ENCODE measurements at regions not wholly inside any gene's neighbourhood (a gene's known extent, or its start where the extent isn't known, plus 50 kb on each side); places are given as distances from the start of the nearest gene placed in this dataset.

DNA sequence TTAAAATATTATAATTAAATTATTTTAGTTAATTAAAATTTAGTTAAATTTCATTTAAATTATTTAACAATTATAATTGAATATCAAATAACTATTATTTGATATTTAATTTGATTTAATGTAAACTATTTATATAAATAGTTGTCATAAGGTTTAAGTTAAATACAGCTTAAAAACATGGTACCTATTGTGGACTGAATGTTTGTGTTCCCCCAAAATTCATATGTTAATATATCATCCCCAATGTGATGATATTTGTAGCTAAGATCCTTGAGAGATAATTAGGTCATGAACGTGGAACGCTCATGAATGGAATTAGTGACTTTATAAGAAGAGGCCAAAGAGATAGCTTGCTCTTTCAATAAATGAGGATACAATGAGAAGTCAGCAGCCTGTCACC is 505.7 kb upstream of the LRATD1 start:
- no peaks in the 10 kb centered on the region for H3K36me3 ChIP-seq (ENCODE audit: control insufficient read depth, insufficient read depth, low read length)
- H3K27ac ChIP-seq (ENCODE audit: low read length): no peak overlapping the region
- TF ChIP-seq SIN3A (IDR thresholded peaks at IDR 0.05; ENCODE audit: borderline replicate concordance, insufficient read depth, low read depth, low read length): no peak
- no peak for TF ChIP-seq POLR2AphosphoS5 (IDR thresholded peaks at IDR 0.05; ENCODE audit: low read depth, low read length)
- TF ChIP-seq TCF7L2 (IDR thresholded peaks at IDR 0.05; ENCODE audit: low read depth, low read length): no peak
- TF ChIP-seq, protein P1, sequence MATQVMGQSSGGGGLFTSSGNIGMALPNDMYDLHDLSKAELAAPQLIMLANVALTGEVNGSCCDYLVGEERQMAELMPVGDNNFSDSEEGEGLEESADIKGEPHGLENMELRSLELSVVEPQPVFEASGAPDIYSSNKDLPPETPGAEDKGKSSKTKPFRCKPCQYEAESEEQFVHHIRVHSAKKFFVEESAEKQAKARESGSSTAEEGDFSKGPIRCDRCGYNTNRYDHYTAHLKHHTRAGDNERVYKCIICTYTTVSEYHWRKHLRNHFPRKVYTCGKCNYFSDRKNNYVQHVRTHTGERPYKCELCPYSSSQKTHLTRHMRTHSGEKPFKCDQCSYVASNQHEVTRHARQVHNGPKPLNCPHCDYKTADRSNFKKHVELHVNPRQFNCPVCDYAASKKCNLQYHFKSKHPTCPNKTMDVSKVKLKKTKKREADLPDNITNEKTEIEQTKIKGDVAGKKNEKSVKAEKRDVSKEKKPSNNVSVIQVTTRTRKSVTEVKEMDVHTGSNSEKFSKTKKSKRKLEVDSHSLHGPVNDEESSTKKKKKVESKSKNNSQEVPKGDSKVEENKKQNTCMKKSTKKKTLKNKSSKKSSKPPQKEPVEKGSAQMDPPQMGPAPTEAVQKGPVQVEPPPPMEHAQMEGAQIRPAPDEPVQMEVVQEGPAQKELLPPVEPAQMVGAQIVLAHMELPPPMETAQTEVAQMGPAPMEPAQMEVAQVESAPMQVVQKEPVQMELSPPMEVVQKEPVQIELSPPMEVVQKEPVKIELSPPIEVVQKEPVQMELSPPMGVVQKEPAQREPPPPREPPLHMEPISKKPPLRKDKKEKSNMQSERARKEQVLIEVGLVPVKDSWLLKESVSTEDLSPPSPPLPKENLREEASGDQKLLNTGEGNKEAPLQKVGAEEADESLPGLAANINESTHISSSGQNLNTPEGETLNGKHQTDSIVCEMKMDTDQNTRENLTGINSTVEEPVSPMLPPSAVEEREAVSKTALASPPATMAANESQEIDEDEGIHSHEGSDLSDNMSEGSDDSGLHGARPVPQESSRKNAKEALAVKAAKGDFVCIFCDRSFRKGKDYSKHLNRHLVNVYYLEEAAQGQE (IDR thresholded peaks at IDR 0.05; ENCODE audit: insufficient read depth in 1 of 2, low read depth in 2 of 2, low read length in 1 of 2): no peak
- TF ChIP-seq, protein P2, sequence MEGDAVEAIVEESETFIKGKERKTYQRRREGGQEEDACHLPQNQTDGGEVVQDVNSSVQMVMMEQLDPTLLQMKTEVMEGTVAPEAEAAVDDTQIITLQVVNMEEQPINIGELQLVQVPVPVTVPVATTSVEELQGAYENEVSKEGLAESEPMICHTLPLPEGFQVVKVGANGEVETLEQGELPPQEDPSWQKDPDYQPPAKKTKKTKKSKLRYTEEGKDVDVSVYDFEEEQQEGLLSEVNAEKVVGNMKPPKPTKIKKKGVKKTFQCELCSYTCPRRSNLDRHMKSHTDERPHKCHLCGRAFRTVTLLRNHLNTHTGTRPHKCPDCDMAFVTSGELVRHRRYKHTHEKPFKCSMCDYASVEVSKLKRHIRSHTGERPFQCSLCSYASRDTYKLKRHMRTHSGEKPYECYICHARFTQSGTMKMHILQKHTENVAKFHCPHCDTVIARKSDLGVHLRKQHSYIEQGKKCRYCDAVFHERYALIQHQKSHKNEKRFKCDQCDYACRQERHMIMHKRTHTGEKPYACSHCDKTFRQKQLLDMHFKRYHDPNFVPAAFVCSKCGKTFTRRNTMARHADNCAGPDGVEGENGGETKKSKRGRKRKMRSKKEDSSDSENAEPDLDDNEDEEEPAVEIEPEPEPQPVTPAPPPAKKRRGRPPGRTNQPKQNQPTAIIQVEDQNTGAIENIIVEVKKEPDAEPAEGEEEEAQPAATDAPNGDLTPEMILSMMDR (IDR thresholded peaks at IDR 0.05): no peak
- H3K9me3 ChIP-seq (ENCODE audit: control insufficient read depth, insufficient read depth, low read depth, low read length): no peaks in the 10 kb centered on the region
- BruUV-seq (replicated peaks): no TSS peak
- intact Hi-C loops (cut with micrococcal nuclease; ENCODE audit: unreplicated experiment) (no loop called here), in situ Hi-C loops (cut with HindIII; ENCODE audit: low pct_unique_long_range_greater_than_20kb, low sequenced_read_pairs) (no loop called here)
- H3K4me1 ChIP-seq (ENCODE audit: control insufficient read depth, insufficient read depth, low read length): no peaks in the 10 kb centered on the region
- ChIA-PET CTCF (interaction anchor here (0.6 kb wide), 1 partner anchor 355 kb away, joined by 3 read pairs; no protein-coding TSS in a partner anchor), POLR2A (no interaction called here)
- DNase-seq (ENCODE audit: low read depth, low spot score) (no peak), ATAC-seq (no peak)
- H3K4me3 ChIP-seq (ENCODE audit: low read depth in 2 of 2, low read length in 2 of 2): no peak overlapping the region
- H3K27me3 ChIP-seq (ENCODE audit: control insufficient read depth, insufficient read depth, low read length): no peaks in the 10 kb centered on the region

DNA sequence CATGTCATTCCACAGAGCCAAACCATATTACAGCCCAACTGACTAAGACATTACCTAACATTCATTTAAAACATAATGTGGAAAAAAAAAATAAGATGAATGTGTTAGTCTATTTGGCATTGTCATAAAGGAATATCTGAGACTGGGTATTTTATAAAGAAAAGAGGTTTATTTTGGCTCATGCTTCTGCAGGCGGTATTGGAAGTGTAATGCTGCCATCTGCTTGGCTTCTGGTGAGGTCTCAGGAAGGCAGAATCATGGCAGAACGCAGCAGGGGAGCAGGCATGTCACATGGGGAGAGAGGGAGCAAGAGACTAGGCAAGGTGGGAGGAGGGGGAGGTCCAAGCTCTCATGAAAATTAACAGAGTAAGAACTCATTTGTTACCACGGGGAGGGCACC is 504.8 kb upstream of the LRATD1 start:
- H3K27me3 ChIP-seq (ENCODE audit: control insufficient read depth, insufficient read depth, low read length): no peaks in the 10 kb centered on the region
- in situ Hi-C loops (cut with HindIII; ENCODE audit: low pct_unique_long_range_greater_than_20kb, low sequenced_read_pairs) (no loop called here), intact Hi-C loops (cut with micrococcal nuclease; ENCODE audit: unreplicated experiment) (no loop called here)
- H3K27ac ChIP-seq (ENCODE audit: low read length): no peak overlapping the region
- ChIA-PET CTCF (no interaction called here), POLR2A (no interaction called here)
- TF ChIP-seq, protein P1 (IDR thresholded peaks at IDR 0.05; ENCODE audit: insufficient read depth in 1 of 2, low read depth in 2 of 2, low read length in 1 of 2): no peak
- TF ChIP-seq POLR2AphosphoS5 (IDR thresholded peaks at IDR 0.05; ENCODE audit: low read depth, low read length) (no peak), TCF7L2 (IDR thresholded peaks at IDR 0.05; ENCODE audit: low read depth, low read length) (no peak), SIN3A (IDR thresholded peaks at IDR 0.05; ENCODE audit: borderline replicate concordance, insufficient read depth, low read depth, low read length) (no peak)
- TF ChIP-seq, protein P2 (IDR thresholded peaks at IDR 0.05): no peak
- no peak overlapping the region for H3K4me3 ChIP-seq (ENCODE audit: low read depth in 2 of 2, low read length in 2 of 2)
- DNase-seq (ENCODE audit: low read depth, low spot score) (no peak), ATAC-seq (no peak)
- no peaks in the 10 kb centered on the region for H3K9me3 ChIP-seq (ENCODE audit: control insufficient read depth, insufficient read depth, low read depth, low read length)
- no peaks in the 10 kb centered on the region for H3K4me1 ChIP-seq (ENCODE audit: control insufficient read depth, insufficient read depth, low read length)
- no TSS peak for BruUV-seq (replicated peaks)
- H3K36me3 ChIP-seq (ENCODE audit: control insufficient read depth, insufficient read depth, low read length): no peaks in the 10 kb centered on the region

Data from Panc1 (cell line).